ENCODE measurements at regions not wholly inside any gene's neighbourhood (a gene's known extent, or its start where the extent isn't known, plus 50 kb on each side); places are given as distances from the start of the nearest gene placed in this dataset.

DNA sequence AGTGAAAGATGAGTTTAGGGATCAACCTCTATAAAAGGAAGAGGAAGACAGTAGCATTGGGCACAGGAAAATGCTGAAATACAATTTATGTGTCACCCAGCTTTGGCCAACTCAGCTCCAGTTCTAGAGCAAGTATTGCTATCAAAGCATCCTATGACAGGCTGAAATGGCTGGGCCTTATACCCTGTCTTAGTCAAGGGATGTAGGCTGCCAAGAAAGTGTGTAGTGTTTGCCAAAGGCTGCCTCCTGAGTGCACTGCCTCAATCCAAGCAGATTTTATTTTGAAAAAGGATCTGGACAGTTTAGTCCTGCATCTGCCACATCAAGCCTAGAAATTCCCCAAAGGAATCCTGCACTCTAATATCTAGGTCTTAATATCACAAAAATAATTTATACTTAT lies 359.9 kb upstream of the ZC3H15 start:
- intact Hi-C loops (cut with DNase I, micrococcal nuclease): no loop called here
- no peaks in the 10 kb centered on the region for H3K4me1 ChIP-seq (ENCODE audit: low read depth)
- no peaks in the 10 kb centered on the region for H3K36me3 ChIP-seq (ENCODE audit: low read depth)
- TF ChIP-seq, protein P1, sequence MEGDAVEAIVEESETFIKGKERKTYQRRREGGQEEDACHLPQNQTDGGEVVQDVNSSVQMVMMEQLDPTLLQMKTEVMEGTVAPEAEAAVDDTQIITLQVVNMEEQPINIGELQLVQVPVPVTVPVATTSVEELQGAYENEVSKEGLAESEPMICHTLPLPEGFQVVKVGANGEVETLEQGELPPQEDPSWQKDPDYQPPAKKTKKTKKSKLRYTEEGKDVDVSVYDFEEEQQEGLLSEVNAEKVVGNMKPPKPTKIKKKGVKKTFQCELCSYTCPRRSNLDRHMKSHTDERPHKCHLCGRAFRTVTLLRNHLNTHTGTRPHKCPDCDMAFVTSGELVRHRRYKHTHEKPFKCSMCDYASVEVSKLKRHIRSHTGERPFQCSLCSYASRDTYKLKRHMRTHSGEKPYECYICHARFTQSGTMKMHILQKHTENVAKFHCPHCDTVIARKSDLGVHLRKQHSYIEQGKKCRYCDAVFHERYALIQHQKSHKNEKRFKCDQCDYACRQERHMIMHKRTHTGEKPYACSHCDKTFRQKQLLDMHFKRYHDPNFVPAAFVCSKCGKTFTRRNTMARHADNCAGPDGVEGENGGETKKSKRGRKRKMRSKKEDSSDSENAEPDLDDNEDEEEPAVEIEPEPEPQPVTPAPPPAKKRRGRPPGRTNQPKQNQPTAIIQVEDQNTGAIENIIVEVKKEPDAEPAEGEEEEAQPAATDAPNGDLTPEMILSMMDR (IDR thresholded peaks at IDR 0.05): no peak
- no peak overlapping the region for H3K4me3 ChIP-seq
- H3K9me3 ChIP-seq: no peaks in the 10 kb centered on the region
- ATAC-seq (no peak), DNase-seq (no peak)

GRCh38 chr2:186129767-186130581 lies 356.1 kb upstream of the ZC3H15 start:
- no peak overlapping the region for H3K4me3 ChIP-seq
- H3K9me3 ChIP-seq: no peaks in the 10 kb centered on the region
- TF ChIP-seq, protein P1 (IDR thresholded peaks at IDR 0.05): no peak
- intact Hi-C loops (cut with DNase I, micrococcal nuclease): no loop called here
- H3K36me3 ChIP-seq (ENCODE audit: low read depth): no peaks in the 10 kb centered on the region
- no peak for DNase-seq
- peak; percentile 45 for ATAC-seq
- no peaks in the 10 kb centered on the region for H3K4me1 ChIP-seq (ENCODE audit: low read depth)

- TF ChIP-seq, protein P1 (IDR thresholded peaks at IDR 0.05): no peak
- DNase-seq: no peak
- intact Hi-C loops (cut with DNase I, micrococcal nuclease): no loop called here
- ATAC-seq: no peak
- Histone ChIP-seq H3K9me3 (no peaks in the 10 kb centered on the region), H3K4me3 (no peak overlapping the region), H3K4me1 (ENCODE audit: low read depth) (no peaks in the 10 kb centered on the region), H3K36me3 (ENCODE audit: low read depth) (no peaks in the 10 kb centered on the region)
Measured at GRCh38 chr2:186130748-186131641, 355.1 kb upstream of the ZC3H15 start.

DNA sequence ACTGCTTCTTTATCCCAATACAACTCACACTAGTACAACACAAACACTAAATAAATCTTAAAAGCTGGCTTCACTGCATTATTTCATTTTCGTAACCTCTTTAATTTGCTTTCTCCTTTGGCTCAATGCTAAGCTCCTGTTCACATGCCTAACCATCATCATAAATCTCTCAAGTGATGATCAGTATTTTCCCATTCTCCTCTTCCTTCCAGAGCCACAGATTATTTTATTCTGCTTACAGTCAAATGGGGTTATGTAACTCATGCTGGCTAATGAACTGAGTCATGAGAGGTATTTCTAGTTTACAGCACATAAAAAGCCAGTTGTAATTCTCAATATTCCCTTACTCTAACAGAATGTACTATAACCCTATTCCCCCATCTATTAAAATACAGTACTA lies 350.4 kb upstream of the ZC3H15 start:
- intact Hi-C loops (cut with DNase I, micrococcal nuclease): no loop called here
- no peaks in the 10 kb centered on the region for H3K9me3 ChIP-seq
- no peak overlapping the region for H3K4me3 ChIP-seq
- no peak for DNase-seq
- no peak for ATAC-seq
- H3K36me3 ChIP-seq (ENCODE audit: low read depth): no peaks in the 10 kb centered on the region
- TF ChIP-seq, protein P1 (IDR thresholded peaks at IDR 0.05): no peak
- no peaks in the 10 kb centered on the region for H3K4me1 ChIP-seq (ENCODE audit: low read depth)

DNA sequence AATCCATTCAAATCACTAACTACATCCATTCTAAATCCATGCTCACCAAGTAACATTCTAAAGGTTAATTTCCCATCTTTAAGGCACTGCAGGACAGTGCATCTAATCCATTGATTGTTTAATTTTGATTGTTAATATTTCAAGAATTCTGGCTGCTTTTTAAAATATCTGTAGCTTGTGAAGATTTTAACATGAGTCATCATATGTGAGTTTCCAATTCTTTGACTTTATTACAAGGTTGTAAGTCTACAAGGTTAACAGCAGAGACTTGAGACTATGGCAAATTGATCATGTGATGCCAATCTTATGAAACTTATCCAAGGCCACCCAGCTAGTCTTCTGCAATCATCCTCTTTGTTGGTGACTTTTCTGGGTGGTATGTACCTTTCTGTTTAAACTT lies 349.2 kb upstream of the ZC3H15 start:
- intact Hi-C loops (cut with DNase I, micrococcal nuclease): no loop called here
- no peaks in the 10 kb centered on the region for H3K9me3 ChIP-seq

More for the DNA sequence above, 349.2 kb upstream of the ZC3H15 start:
- Histone ChIP-seq H3K4me3 (no peak overlapping the region), H3K36me3 (ENCODE audit: low read depth) (no peaks in the 10 kb centered on the region), H3K4me1 (ENCODE audit: low read depth) (no peaks in the 10 kb centered on the region)
- no peak for DNase-seq
- TF ChIP-seq, protein P1 (IDR thresholded peaks at IDR 0.05): no peak
- ATAC-seq: no peak
